Globus pallidus (tissue), 1 donor: ENCODE measurements at regions not wholly inside any gene's neighbourhood (a gene's known extent, or its start where the extent isn't known, plus 50 kb on each side); places are given as distances from the start of the nearest gene placed in this dataset.

ENCODE experiments used
- DNase-seq: peaks from one replicate; pipeline ENCODE4 v3.0.0-alpha.2; 2015; ENCODE audit warnings: low spot score

DNA sequence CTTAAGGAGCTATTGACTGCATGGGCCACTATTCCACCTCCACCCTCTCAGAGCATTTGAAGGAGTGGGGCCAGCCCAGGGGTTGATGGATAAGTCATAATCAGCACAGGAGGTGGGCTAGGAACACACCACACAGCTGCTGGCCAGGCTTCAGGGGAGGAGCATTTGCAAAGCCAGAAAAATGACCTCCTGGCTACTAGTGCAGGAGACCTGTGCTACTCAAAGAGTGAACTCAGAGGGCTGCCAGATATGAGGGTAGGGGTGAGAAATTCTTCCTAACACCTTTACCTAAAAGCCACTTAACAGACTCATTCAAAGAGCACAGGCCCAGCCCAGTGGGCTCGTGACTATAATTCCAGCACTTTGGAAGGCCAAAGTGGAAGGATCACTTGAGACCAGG, 210.8 kb downstream of the TBXT start:
- DNase-seq: no peak

DNA sequence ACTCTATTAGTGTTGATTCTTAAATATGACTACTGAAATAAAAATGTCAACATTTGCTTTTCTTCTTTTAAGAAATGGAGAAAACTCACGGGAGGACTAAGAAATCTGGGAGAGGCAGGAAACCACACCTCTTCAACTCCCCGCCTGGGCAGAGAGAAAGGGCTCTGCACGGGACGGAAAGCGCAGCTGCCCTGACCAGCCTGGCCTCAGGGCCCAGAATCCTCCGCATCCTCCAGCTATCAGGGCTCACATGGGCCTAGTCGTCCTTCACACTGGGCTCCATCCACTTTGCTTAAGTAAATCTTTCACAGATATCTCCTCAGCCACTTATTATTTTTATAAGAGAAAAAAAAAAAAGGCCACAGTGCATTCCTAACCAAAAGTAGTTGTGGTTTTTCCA, 215.1 kb downstream of the TBXT start:
- DNase-seq: no peak

- DNase-seq: no peak
Measured at GRCh38 chr6:165950316-165950715, 217.3 kb downstream of the TBXT start.

DNA sequence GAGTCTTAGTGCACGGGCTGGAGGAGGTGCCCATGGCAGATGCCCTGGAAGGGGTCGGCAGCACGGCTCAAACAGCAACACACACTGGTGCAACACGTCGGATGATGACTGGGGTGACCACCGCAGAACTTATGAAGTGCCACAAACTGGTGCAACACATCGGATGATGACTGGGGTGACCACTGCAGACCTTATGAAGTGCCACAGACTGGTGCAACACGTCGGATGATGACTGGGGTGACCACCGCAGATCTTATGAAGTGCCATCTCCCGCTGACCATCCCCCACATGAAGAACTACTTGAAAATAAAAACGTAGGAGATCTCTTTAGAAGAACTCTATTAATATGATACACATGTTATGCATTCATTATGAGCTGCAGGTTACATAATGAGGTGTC, 218.3 kb downstream of the TBXT start:
- no peak for DNase-seq

GRCh38 chr6:165944002-165944466, 223.6 kb downstream of the TBXT start:
- no peak for DNase-seq

- no peak for DNase-seq
Measured at GRCh38 chr6:165941786-165942185, 225.9 kb downstream of the TBXT start.

- no peak for DNase-seq
Measured at GRCh38 chr6:165941249-165941775, 226.3 kb downstream of the TBXT start.

- no peak for DNase-seq
Measured at GRCh38 chr6:165940366-165940765, 227.3 kb downstream of the TBXT start.

DNA sequence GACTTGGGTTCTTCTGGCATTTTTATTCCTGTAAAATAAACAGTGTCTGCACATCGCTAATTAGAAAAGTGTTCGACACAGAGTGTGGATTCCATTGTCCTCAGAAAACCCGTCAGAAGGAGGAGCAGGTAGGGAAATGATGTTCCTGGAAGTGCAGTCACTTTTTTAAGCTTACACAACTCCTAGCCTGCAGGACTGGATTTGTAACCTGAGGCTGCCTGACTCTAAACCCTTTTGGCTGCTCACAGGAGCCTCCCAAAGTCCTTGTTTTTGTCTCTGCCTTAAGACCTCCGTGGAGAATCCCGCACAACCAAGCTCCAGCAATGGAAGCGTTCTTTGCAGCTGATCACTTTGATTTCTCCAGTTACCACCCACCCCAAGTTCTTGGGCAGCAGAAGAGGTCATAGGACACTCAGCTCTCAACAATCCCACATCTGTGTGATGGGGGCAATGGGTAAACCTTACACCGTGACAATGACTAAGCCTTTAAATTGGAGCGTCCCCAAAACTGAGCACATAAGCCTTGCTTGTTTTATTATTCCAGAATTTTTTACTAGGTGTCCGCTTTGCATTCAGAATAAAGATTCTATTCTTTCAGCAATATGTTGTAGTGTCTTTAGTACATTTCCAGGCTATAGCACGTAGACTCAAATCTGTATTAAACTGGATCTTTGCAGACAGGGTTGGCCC, 227.9 kb downstream of the TBXT start:
- no peak for DNase-seq

- DNase-seq: no peak
Measured at GRCh38 chr6:165939047-165939446, 228.6 kb downstream of the TBXT start.

DNA sequence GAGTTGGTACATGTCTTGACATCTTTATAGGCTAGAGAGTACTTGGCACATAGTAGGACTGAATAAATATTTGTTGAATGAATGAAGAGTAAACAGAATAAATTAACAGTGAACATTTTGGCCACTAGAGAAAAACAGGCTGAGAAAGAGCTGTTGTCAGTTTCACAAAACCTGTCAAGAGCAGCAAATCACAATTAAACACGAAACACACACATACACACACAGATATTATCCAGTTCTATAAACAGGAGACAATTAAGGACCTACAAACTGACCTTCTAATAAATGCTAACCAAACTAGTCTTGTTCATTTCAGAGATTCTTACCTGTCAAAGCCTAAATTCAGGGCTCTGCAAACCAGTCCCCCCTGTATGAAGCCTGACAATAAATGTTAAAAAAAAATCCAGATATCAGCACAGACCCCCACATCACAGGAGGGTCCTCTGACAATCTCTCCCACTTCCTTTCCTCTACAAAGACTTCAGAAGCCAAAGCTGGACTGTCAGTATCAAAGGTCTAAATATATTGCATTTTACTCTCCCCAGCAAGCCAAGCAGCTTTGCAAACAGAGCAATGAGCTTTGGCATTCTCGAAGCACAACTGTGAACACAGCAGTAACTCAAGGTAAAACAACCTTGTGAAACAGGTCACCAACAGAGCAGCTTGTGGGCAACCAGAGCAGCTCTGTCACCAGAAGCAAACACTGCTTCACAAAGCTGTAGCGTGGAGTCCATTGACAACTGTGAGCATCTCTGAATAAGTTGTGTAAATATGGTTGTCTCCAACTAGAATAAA, 229.9 kb downstream of the TBXT start:
- DNase-seq: no peak

DNA sequence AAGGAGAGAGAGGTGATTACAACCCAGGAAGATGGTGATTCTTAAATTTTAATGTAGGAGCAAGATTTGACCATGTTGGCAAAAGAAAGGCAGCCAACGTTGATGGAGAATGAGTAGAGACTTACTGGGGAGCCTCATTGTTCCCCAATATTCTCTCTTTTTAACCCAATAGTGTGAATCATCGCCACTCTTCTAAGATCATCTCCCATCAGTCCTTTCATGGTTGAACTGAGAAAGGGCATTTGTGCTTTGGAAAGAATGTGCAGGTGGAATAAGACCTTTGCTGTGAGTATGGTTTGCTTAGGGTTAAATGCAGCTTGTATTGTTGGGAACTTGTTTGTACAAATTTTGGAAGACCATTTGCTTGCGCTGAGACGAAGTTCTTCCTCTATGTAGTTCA, 231.0 kb downstream of the TBXT start:
- DNase-seq: no peak

DNA sequence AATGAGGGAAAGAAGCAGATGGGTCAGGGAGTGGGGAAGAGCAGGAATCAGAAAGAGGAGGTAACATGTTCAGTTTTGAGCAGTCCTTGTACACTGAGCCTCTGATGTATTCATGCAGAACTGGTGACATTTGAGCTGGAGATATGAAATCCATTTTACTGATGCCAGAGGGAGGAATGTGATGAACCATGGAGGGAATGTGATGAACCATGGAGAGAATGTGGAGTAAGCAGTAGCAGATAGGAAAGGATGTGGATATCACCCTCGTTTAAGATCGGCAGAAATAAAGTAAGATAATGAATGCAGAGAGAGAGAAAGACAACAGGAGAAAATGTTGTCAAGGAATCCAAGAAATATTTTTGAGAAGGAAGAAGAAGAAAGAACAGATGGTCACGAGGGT, 231.6 kb downstream of the TBXT start:
- DNase-seq: no peak

GRCh38 chr6:165931675-165932074, 236.0 kb downstream of the TBXT start:
- no peak for DNase-seq

DNA sequence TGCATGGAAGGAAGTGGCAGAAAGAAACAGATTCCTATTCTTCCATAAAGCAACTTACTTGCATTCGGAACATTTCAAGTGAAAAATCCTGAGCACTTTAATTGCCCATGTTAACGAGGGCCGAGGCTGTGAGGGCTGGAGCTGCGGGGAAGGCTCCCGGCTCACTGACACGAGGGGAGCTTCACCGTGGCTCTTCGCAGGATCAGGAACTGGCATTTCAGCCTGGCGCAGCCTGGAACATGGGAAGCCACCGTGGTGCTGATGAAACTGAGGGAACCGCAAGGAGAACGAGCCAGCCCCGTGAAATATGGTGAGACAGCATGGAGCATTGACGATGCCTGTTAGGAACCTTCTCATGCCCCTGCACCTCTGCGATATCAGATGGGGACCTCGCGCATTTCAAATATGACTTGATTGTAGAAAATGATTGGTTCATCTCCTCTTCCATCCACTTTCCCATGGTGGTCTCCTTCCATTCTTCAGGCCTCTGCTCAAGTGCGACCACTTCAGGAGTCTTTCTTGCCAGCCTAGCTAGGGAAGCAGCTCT, 236.9 kb downstream of the TBXT start:
- no peak for DNase-seq

- DNase-seq: no peak
Measured at GRCh38 chr6:165929607-165930006, 238.0 kb downstream of the TBXT start.

GRCh38 chr6:165926378-165926777, 241.3 kb downstream of the TBXT start:
- no peak for DNase-seq

DNA sequence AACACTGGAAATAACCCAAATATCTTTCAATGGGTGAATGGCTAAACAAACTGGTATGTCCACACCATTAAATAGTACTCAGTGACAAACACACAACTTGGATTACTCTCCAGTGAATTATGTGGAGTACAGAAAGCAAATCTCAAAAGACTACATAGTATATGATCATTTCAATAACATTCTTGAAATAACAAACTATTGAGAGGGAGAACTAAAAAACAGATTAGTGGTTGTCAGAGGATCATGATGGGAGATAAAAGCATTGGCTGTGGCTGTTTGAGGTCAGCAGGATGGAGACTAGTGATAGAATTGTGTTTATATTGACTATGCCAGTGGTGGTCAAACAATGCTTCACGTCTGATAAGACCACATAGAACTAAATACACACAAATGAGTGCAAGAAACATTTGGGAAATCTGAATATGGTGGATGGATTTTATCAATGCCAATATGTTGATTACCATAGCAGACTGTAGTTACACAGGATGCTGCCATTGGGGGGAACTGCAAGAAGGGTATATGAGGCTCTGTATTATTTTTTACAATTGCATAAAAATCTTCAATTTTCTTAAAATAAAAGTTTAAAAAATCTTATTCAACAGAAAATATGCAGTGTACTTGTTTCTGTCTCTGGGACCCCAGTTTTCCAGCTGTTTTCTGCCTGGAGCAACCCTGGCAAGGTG, 242.0 kb downstream of the TBXT start:
- DNase-seq: no peak

GRCh38 chr6:165922309-165922794, 245.3 kb downstream of the TBXT start:
- DNase-seq: no peak

- DNase-seq: no peak
Measured at GRCh38 chr6:165920896-165921671, 246.6 kb downstream of the TBXT start.

GRCh38 chr6:165917576-165917975, 250.1 kb downstream of the TBXT start:
- DNase-seq: no peak
